Esophagus squamous epithelium (tissue), 4 donors: ENCODE measurements at regions not wholly inside any gene's neighbourhood (a gene's known extent, or its start where the extent isn't known, plus 50 kb on each side); places are given as distances from the start of the nearest gene placed in this dataset.

Source experiments
- CTCF ChIP-seq, 6 experiments: fragments of 450-650 bp in 4 of 6; fragments of 200-600 bp in 2 of 6; sonication (generic) in 2 of 6; IDR thresholded peaks; one replicate each; pipeline ENCODE4 v1.5.1; 2016 to 2019; ENCODE audit warnings: antibody characterized with exemption in 6 of 6, mild to moderate bottlenecking in 4 of 6, moderate library complexity in 4 of 6
- POLR2A ChIP-seq, 4 donors: fragments of 450-650 bp; IDR thresholded peaks; one replicate each; pipeline ENCODE4 v1.6.1; 2017; ENCODE audit warnings: antibody characterized with exemption in 4 of 4, mild to moderate bottlenecking in 4 of 4, moderate library complexity in 3 of 4

GRCh38 chr14:83870546-83871270, 1659.2 kb upstream of the FLRT2 start:
- TF ChIP-seq POLR2A (IDR thresholded peaks at IDR 0.05) (no peak), CTCF (IDR thresholded peaks at IDR 0.05) (no peak)
